GM23338 (cell line): ENCODE measurements at regions not wholly inside any gene's neighbourhood (a gene's known extent, or its start where the extent isn't known, plus 50 kb on each side); places are given as distances from the start of the nearest gene placed in this dataset.

Experiments
- ATAC-seq: fragments of 200-7000 bp; cut with Tn5 transposase; 3 replicates; pipeline ENCODE4 v1.9.1; 2020
- DNase-seq: peaks from one replicate; pipeline ENCODE4 v3.0.0-alpha.2; 2015; ENCODE audit warnings: low spot score
- H2AFZ ChIP-seq: fragments of 200-600 bp; sonication (generic); 2 replicates; pipeline ENCODE4 v1.8.0; 2016; ENCODE audit warnings: antibody characterized with exemption, mild to moderate bottlenecking, moderate library complexity
- H3F3A ChIP-seq: fragments of 200-600 bp; sonication (generic); replicated peaks from 2 replicates; pipeline ENCODE4 v1.8.0; 2017; ENCODE audit warnings: antibody characterized with exemption, mixed run types, low read depth
- H3K27ac ChIP-seq: fragments of 200-600 bp; sonication (generic); 2 replicates; pipeline ENCODE4 v1.6.1; 2016; ENCODE audit warnings: low read depth
- H3K27me3 ChIP-seq: fragments of 200-600 bp; sonication (generic); 2 replicates; pipeline ENCODE4 v1.8.0; 2016; ENCODE audit warnings: mild to moderate bottlenecking, mixed run types, moderate library complexity; ENCODE audit not compliant: insufficient read depth
- H3K36me3 ChIP-seq: fragments of 200-600 bp; sonication (generic); 2 replicates; pipeline ENCODE4 v1.8.0; 2016; ENCODE audit warnings: mild to moderate bottlenecking; ENCODE audit not compliant: insufficient read depth
- H3K4me1 ChIP-seq: fragments of 200-600 bp; sonication (generic); 2 replicates; pipeline ENCODE4 v1.8.0; 2016; ENCODE audit warnings: mild to moderate bottlenecking, moderate library complexity; ENCODE audit not compliant: insufficient read depth
- H3K4me2 ChIP-seq: fragments of 200-600 bp; sonication (generic); 2 replicates; pipeline ENCODE4 v1.7.1; 2017; ENCODE audit warnings: mixed run types
- H3K4me3 ChIP-seq: fragments of 200-600 bp; sonication (generic); 2 replicates; pipeline ENCODE4 v1.6.1; 2016; ENCODE audit warnings: mixed run types
- H3K79me2 ChIP-seq: fragments of 200-600 bp; sonication (generic); replicated peaks from 2 replicates; pipeline ENCODE4 v1.8.0; 2017; ENCODE audit warnings: mild to moderate bottlenecking; ENCODE audit not compliant: insufficient read depth
- H3K9me2 ChIP-seq: fragments of 200-600 bp; sonication (generic); 2 replicates; pipeline ENCODE4 v1.8.0; 2017; ENCODE audit not compliant: insufficient read depth
- H4K20me1 ChIP-seq: fragments of 200-600 bp; sonication (generic); replicated peaks from 2 replicates; pipeline ENCODE4 v1.8.0; 2017; ENCODE audit warnings: mild to moderate bottlenecking; ENCODE audit not compliant: insufficient read depth
- H3K27ac Mint-ChIP-seq: 2 replicates; pipeline ENCODE4 v1.8.0; 2020; ENCODE audit warnings: inconsistent platforms, mild to moderate bottlenecking, moderate library complexity, mixed read lengths
- H3K27me3 Mint-ChIP-seq: 3 replicates; pipeline ENCODE4 v1.8.0; 2022; ENCODE audit warnings: low read depth, mild to moderate bottlenecking, moderate library complexity, mixed read lengths, inconsistent platforms; ENCODE audit not compliant: insufficient read depth, poor library complexity
- H3K36me3 Mint-ChIP-seq: 3 replicates; pipeline ENCODE4 v1.8.0; 2021; ENCODE audit warnings: low read depth, mild to moderate bottlenecking, inconsistent platforms, moderate library complexity, mixed read lengths
- H3K4me1 Mint-ChIP-seq: 3 replicates; pipeline ENCODE4 v1.8.0; 2020; ENCODE audit warnings: mild to moderate bottlenecking, inconsistent platforms, mixed read lengths
- H3K4me3 Mint-ChIP-seq: 3 replicates; pipeline ENCODE4 v1.8.0; 2021; ENCODE audit warnings: moderate library complexity, mild to moderate bottlenecking, inconsistent platforms, mixed read lengths
- H3K9me3 Mint-ChIP-seq: 3 replicates; pipeline ENCODE4 v1.8.0; 2020; ENCODE audit warnings: moderate library complexity, mild to moderate bottlenecking, inconsistent platforms, mixed read lengths
- CREB1 ChIP-seq: fragments of 250-450 bp; sonication (Bioruptor Pico); IDR thresholded peaks from 2 replicates; pipeline ENCODE4 v1.5.0; 2020; ENCODE audit warnings: low read depth, mild to moderate bottlenecking, moderate library complexity
- EZH2 ChIP-seq: fragments of 200-600 bp; sonication (generic); IDR thresholded peaks from one replicate; pipeline ENCODE4 v1.8.0; 2017; ENCODE audit warnings: antibody characterized with exemption, mild to moderate bottlenecking, low read depth; ENCODE audit not compliant: unreplicated experiment
- EZH2phosphoT487 ChIP-seq: fragments of 200-600 bp; sonication (generic); IDR thresholded peaks from one replicate; pipeline ENCODE4 v1.8.1; 2018; ENCODE audit warnings: antibody characterized with exemption; ENCODE audit not compliant: unreplicated experiment
- JUNB ChIP-seq: IDR thresholded peaks from one replicate; pipeline ENCODE4 v1.6.1; 2016; ENCODE audit warnings: antibody characterized with exemption; ENCODE audit not compliant: unreplicated experiment
- NANOG ChIP-seq: IDR thresholded peaks from 2 replicates; pipeline ENCODE4 v1.6.1; 2016; ENCODE audit warnings: antibody characterized with exemption, borderline replicate concordance
- POLR2AphosphoS5 ChIP-seq: IDR thresholded peaks from 2 replicates; pipeline ENCODE4 v1.6.1; 2016; ENCODE audit warnings: antibody characterized with exemption, low read depth
- STAT1 ChIP-seq: IDR thresholded peaks from one replicate; pipeline ENCODE4 v1.6.1; 2016; ENCODE audit warnings: antibody characterized with exemption; ENCODE audit not compliant: unreplicated experiment
- ZNF114 ChIP-seq: fragments of 250-450 bp; sonication (Bioruptor Pico); IDR thresholded peaks from 2 replicates; pipeline ENCODE4 v1.5.0; 2020; ENCODE audit warnings: mild to moderate bottlenecking, moderate library complexity
- ZNF331 ChIP-seq: fragments of 250-450 bp; sonication (Bioruptor Pico); IDR thresholded peaks from 2 replicates; pipeline ENCODE4 v1.5.0; 2020; ENCODE audit warnings: low read depth, mild to moderate bottlenecking, moderate library complexity
- TF ChIP-seq, protein P1 (sequence below): fragments of 250-450 bp; sonication (Bioruptor Pico); IDR thresholded peaks from 2 replicates; pipeline ENCODE4 v1.5.0; 2020; ENCODE audit warnings: mild to moderate bottlenecking, moderate library complexity
- TF ChIP-seq, protein P2 (sequence below), 2 experiments: fragments of 200-600 bp in 1 of 2; sonication (generic) in 1 of 2; conservative IDR thresholded peaks; 2 replicates each; pipeline versions ENCODE4 v1.5.1 to v1.6.1; 2016 to 2017; ENCODE audit warnings: antibody characterized with exemption in 2 of 2, low read depth in 2 of 2, mild to moderate bottlenecking in 2 of 2, moderate library complexity in 1 of 2
- TF ChIP-seq, protein P3 (sequence below): IDR thresholded peaks from one replicate; pipeline ENCODE4 v1.6.1; 2018; ENCODE audit warnings: antibody characterized with exemption; ENCODE audit not compliant: unreplicated experiment
- TF ChIP-seq, protein P4 (sequence below): IDR thresholded peaks from 2 replicates; pipeline ENCODE4 v1.6.1; 2016; ENCODE audit warnings: antibody characterized with exemption

DNA sequence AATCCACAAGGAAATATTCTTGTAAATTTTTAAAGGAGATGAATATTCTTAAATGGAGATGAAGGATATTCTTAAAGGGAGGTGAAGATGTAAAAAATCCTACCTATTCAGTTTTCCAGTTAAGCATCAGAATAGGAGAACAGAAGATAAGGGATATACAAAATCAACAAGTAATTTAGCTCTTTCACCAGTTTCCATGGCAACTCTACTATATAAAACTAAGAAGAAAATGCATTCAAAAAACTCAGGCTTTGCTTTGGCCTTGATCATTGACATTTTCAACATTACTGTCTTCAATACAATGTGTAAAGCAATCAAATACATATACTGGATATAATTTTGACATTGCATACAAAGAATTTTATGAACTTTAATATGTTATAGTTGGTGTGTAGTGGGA is 622.7 kb upstream of the GRID2 start (continued):
- TF ChIP-seq ZNF331 (CRISPR knock-in tag) (no peak), NANOG (no peak)

DNA sequence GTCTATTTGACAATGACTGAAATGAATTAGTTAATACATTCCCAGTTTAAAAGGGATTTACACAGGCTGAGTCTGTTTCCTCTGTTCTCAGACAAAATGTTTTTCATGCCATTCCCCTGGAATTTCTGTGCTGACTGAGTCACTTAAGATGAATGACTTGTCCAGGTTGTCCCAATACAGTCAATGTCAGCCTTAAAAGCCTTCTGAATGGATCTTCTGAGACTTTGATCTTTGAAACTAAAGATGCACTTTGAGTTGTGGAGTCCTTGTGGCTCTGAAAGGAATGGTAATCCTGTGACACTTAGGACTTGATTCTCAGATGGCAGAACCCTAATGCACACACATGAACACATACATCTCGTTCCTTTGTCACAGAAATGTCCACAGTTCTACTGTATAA is 622.2 kb upstream of the GRID2 start:
- no peak overlapping the region for H3K4me3 Mint-ChIP-seq
- H3K9me3 Mint-ChIP-seq = peaks cover 25% of the 10 kb centered on the region
- Histone ChIP-seq H3K27ac (no peak overlapping the region), H3K27me3 (no peaks in the 10 kb centered on the region), H3K36me3 (no peaks in the 10 kb centered on the region), H3K4me1 (no peaks in the 10 kb centered on the region), H3K4me3 (no peak overlapping the region), H3K4me2 (no peak overlapping the region), H2AFZ (no peak overlapping the region), H3K79me2 (no peaks in the 10 kb centered on the region), H3F3A (no peaks in the 10 kb centered on the region), H3K9me2 (peaks cover 10% of the 10 kb centered on the region; the same call in 1 of the 2 replicates), H4K20me1 (no peaks in the 10 kb centered on the region)
- H3K27ac Mint-ChIP-seq = no peak overlapping the region
- peaks cover 25% of the 10 kb centered on the region; the same call in 2 of the 3 replicates for H3K36me3 Mint-ChIP-seq
- peak; percentile 2 for DNase-seq
- no peak for ATAC-seq
- H3K4me1 Mint-ChIP-seq = no peaks in the 10 kb centered on the region
- no peak for TF ChIP-seq STAT1
- TF ChIP-seq ZNF114 (CRISPR knock-in tag) = no peak
- TF ChIP-seq, protein P1, sequence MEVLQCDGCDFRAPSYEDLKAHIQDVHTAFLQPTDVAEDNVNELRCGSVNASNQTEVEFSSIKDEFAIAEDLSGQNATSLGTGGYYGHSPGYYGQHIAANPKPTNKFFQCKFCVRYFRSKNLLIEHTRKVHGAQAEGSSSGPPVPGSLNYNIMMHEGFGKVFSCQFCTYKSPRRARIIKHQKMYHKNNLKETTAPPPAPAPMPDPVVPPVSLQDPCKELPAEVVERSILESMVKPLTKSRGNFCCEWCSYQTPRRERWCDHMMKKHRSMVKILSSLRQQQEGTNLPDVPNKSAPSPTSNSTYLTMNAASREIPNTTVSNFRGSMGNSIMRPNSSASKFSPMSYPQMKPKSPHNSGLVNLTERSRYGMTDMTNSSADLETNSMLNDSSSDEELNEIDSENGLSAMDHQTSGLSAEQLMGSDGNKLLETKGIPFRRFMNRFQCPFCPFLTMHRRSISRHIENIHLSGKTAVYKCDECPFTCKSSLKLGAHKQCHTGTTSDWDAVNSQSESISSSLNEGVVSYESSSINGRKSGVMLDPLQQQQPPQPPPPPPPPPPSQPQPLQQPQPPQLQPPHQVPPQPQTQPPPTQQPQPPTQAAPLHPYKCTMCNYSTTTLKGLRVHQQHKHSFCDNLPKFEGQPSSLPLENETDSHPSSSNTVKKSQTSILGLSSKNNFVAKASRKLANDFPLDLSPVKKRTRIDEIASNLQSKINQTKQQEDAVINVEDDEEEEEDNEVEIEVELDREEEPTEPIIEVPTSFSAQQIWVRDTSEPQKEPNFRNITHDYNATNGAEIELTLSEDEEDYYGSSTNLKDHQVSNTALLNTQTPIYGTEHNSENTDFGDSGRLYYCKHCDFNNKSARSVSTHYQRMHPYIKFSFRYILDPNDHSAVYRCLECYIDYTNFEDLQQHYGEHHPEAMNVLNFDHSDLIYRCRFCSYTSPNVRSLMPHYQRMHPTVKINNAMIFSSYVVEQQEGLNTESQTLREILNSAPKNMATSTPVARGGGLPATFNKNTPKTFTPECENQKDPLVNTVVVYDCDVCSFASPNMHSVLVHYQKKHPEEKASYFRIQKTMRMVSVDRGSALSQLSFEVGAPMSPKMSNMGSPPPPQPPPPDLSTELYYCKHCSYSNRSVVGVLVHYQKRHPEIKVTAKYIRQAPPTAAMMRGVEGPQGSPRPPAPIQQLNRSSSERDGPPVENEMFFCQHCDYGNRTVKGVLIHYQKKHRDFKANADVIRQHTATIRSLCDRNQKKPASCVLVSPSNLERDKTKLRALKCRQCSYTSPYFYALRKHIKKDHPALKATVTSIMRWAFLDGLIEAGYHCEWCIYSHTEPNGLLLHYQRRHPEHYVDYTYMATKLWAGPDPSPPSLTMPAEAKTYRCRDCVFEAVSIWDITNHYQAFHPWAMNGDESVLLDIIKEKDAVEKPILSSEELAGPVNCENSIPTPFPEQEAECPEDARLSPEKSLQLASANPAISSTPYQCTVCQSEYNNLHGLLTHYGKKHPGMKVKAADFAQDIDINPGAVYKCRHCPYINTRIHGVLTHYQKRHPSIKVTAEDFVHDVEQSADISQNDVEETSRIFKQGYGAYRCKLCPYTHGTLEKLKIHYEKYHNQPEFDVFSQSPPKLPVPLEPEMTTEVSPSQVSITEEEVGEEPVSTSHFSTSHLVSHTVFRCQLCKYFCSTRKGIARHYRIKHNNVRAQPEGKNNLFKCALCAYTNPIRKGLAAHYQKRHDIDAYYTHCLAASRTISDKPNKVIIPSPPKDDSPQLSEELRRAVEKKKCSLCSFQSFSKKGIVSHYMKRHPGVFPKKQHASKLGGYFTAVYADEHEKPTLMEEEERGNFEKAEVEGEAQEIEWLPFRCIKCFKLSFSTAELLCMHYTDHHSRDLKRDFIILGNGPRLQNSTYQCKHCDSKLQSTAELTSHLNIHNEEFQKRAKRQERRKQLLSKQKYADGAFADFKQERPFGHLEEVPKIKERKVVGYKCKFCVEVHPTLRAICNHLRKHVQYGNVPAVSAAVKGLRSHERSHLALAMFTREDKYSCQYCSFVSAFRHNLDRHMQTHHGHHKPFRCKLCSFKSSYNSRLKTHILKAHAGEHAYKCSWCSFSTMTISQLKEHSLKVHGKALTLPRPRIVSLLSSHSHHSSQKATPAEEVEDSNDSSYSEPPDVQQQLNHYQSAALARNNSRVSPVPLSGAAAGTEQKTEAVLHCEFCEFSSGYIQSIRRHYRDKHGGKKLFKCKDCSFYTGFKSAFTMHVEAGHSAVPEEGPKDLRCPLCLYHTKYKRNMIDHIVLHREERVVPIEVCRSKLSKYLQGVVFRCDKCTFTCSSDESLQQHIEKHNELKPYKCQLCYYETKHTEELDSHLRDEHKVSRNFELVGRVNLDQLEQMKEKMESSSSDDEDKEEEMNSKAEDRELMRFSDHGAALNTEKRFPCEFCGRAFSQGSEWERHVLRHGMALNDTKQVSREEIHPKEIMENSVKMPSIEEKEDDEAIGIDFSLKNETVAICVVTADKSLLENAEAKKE (CRISPR knock-in tag) = no peak
- TF ChIP-seq EZH2phosphoT487 = no peak
- TF ChIP-seq, protein P2, sequence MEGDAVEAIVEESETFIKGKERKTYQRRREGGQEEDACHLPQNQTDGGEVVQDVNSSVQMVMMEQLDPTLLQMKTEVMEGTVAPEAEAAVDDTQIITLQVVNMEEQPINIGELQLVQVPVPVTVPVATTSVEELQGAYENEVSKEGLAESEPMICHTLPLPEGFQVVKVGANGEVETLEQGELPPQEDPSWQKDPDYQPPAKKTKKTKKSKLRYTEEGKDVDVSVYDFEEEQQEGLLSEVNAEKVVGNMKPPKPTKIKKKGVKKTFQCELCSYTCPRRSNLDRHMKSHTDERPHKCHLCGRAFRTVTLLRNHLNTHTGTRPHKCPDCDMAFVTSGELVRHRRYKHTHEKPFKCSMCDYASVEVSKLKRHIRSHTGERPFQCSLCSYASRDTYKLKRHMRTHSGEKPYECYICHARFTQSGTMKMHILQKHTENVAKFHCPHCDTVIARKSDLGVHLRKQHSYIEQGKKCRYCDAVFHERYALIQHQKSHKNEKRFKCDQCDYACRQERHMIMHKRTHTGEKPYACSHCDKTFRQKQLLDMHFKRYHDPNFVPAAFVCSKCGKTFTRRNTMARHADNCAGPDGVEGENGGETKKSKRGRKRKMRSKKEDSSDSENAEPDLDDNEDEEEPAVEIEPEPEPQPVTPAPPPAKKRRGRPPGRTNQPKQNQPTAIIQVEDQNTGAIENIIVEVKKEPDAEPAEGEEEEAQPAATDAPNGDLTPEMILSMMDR (conservative IDR thresholded peaks at IDR 0.05; ENCODE audit: low read depth in 2 of 2) = no peak
- TF ChIP-seq, protein P3, sequence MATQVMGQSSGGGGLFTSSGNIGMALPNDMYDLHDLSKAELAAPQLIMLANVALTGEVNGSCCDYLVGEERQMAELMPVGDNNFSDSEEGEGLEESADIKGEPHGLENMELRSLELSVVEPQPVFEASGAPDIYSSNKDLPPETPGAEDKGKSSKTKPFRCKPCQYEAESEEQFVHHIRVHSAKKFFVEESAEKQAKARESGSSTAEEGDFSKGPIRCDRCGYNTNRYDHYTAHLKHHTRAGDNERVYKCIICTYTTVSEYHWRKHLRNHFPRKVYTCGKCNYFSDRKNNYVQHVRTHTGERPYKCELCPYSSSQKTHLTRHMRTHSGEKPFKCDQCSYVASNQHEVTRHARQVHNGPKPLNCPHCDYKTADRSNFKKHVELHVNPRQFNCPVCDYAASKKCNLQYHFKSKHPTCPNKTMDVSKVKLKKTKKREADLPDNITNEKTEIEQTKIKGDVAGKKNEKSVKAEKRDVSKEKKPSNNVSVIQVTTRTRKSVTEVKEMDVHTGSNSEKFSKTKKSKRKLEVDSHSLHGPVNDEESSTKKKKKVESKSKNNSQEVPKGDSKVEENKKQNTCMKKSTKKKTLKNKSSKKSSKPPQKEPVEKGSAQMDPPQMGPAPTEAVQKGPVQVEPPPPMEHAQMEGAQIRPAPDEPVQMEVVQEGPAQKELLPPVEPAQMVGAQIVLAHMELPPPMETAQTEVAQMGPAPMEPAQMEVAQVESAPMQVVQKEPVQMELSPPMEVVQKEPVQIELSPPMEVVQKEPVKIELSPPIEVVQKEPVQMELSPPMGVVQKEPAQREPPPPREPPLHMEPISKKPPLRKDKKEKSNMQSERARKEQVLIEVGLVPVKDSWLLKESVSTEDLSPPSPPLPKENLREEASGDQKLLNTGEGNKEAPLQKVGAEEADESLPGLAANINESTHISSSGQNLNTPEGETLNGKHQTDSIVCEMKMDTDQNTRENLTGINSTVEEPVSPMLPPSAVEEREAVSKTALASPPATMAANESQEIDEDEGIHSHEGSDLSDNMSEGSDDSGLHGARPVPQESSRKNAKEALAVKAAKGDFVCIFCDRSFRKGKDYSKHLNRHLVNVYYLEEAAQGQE = no peak
- TF ChIP-seq ZNF331 (CRISPR knock-in tag) = no peak
- TF ChIP-seq, protein P4, sequence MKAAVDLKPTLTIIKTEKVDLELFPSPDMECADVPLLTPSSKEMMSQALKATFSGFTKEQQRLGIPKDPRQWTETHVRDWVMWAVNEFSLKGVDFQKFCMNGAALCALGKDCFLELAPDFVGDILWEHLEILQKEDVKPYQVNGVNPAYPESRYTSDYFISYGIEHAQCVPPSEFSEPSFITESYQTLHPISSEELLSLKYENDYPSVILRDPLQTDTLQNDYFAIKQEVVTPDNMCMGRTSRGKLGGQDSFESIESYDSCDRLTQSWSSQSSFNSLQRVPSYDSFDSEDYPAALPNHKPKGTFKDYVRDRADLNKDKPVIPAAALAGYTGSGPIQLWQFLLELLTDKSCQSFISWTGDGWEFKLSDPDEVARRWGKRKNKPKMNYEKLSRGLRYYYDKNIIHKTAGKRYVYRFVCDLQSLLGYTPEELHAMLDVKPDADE = no peak
- TF ChIP-seq EZH2 = no peak
- no peak for TF ChIP-seq CREB1
- TF ChIP-seq POLR2AphosphoS5 = no peak
- TF ChIP-seq NANOG = no peak
- TF ChIP-seq JUNB = no peak
- no peaks in the 10 kb centered on the region for H3K27me3 Mint-ChIP-seq
